IPS DF 6.9 (cell line): ENCODE measurements at regions not wholly inside any gene's neighbourhood (a gene's known extent, or its start where the extent isn't known, plus 50 kb on each side); places are given as distances from the start of the nearest gene placed in this dataset.
"Not testable (repeated sequence)": the region's sequence is repeated elsewhere in the genome, so short reads cannot be mapped to it uniquely, and the experiment has no call there.

Experiments used
- DNase-seq: peaks from one replicate; pipeline ENCODE4 v3.0.0-alpha.2; 2013; ENCODE audit warnings: low read depth, low spot score
- H3K27ac ChIP-seq: one replicate; pipeline ENCODE4 v1.5.1; 2013; ENCODE audit warnings: low read length, control low read depth
- H3K27me3 ChIP-seq: 2 replicates; pipeline ENCODE4 v1.6.1; 2013; ENCODE audit warnings: mild to moderate bottlenecking, low read length; ENCODE audit not compliant: control insufficient read depth, insufficient read depth
- H3K36me3 ChIP-seq: 2 replicates; pipeline ENCODE4 v1.6.1; 2013; ENCODE audit warnings: low read length; ENCODE audit not compliant: control insufficient read depth, insufficient read depth
- H3K4me1 ChIP-seq: 2 replicates; pipeline ENCODE4 v1.6.1; 2013; ENCODE audit warnings: low read length; ENCODE audit not compliant: control insufficient read depth, insufficient read depth
- H3K4me3 ChIP-seq: 2 replicates; pipeline ENCODE4 v1.5.1; 2013; ENCODE audit warnings: mild to moderate bottlenecking, low read length
- H3K9me3 ChIP-seq: 2 replicates; pipeline ENCODE4 v1.6.1; 2013; ENCODE audit warnings: low read length, inconsistent platforms; ENCODE audit not compliant: control insufficient read depth, insufficient read depth
- WGBS: extraction: QIAGEN DNeasy Blood & Tissue Kit; methylation state at CpG from one replicate; pipeline ENCODE4 v1.1.7; 2013; ENCODE audit warnings: mixed read lengths, missing lambda C conversion rate; ENCODE audit not compliant: insufficient read length, insufficient coverage; 5-methylcytosine and 5-hydroxymethylcytosine counted together

- no peak for DNase-seq
- H3K27me3 ChIP-seq: no peaks in the 10 kb centered on the region
- no peak overlapping the region for H3K4me3 ChIP-seq
- no CpG with 5 or more reads among the region's 1 CpG for WGBS
- no peak overlapping the region for H3K27ac ChIP-seq
- H3K36me3 ChIP-seq: no peaks in the 10 kb centered on the region
- H3K4me1 ChIP-seq: no peaks in the 10 kb centered on the region; the same call in 1 of the 2 replicates
- H3K9me3 ChIP-seq: no peaks in the 10 kb centered on the region
These were observed 128.2 kb downstream of the SLC7A11 start for GRCh38 chr4:138113819-138114400.

GRCh38 chr4:138112890-138113289 is 129.3 kb downstream of the SLC7A11 start:
- not testable (repeated sequence) for H3K4me1 ChIP-seq, H3K36me3 ChIP-seq, H3K27me3 ChIP-seq, H3K9me3 ChIP-seq, H3K27ac ChIP-seq, DNase-seq, H3K4me3 ChIP-seq
- no CpG with 5 or more reads among the region's 8 CpGs for WGBS

- H3K4me3 ChIP-seq: no peak overlapping the region
- no peak for DNase-seq
- no peaks in the 10 kb centered on the region for H3K36me3 ChIP-seq
- no CpG with 5 or more reads among the region's 2 CpGs for WGBS
- no peaks in the 10 kb centered on the region; the same call in 1 of the 2 replicates for H3K9me3 ChIP-seq
- H3K27ac ChIP-seq: no peak overlapping the region
- H3K4me1 ChIP-seq: no peaks in the 10 kb centered on the region; the same call in 1 of the 2 replicates
- H3K27me3 ChIP-seq: no peaks in the 10 kb centered on the region
These were observed 129.8 kb downstream of the SLC7A11 start for GRCh38 chr4:138112389-138112788.

GRCh38 chr4:138111462-138112000 is 130.6 kb downstream of the SLC7A11 start:
- no peak overlapping the region for H3K4me3 ChIP-seq
- H3K4me1 ChIP-seq: no peaks in the 10 kb centered on the region; the same call in 1 of the 2 replicates
- DNase-seq: no peak
- H3K36me3 ChIP-seq: no peaks in the 10 kb centered on the region
- no peaks in the 10 kb centered on the region; the same call in 1 of the 2 replicates for H3K9me3 ChIP-seq
- H3K27me3 ChIP-seq: no peaks in the 10 kb centered on the region
- no CpG with 5 or more reads among the region's 3 CpGs for WGBS
- H3K27ac ChIP-seq: no peak overlapping the region

- no peak for DNase-seq
- WGBS: no CpG with 5 or more reads among the region's 1 CpG
- H3K27ac ChIP-seq: no peak overlapping the region
These were observed 131.3 kb downstream of the SLC7A11 start for GRCh38 chr4:138110815-138111214.

GRCh38 chr4:138107023-138107422 is 135.1 kb downstream of the SLC7A11 start:
- Histone ChIP-seq H3K4me3 (no peak overlapping the region), H3K4me1 (no peaks in the 10 kb centered on the region; the same call in 1 of the 2 replicates), H3K9me3 (no peaks in the 10 kb centered on the region; the same call in 1 of the 2 replicates), H3K27me3 (no peaks in the 10 kb centered on the region), H3K36me3 (no peaks in the 10 kb centered on the region), H3K27ac (no peak overlapping the region)
- WGBS: no CpG with 5 or more reads among the region's 4 CpGs
- DNase-seq: no peak

More at GRCh38 chr4:138110815-138111214, 131.3 kb downstream of the SLC7A11 start:
- no peaks in the 10 kb centered on the region for H3K36me3 ChIP-seq
- H3K9me3 ChIP-seq: no peaks in the 10 kb centered on the region; the same call in 1 of the 2 replicates
- no peaks in the 10 kb centered on the region for H3K27me3 ChIP-seq
- H3K4me3 ChIP-seq: no peak overlapping the region
- H3K4me1 ChIP-seq: no peaks in the 10 kb centered on the region; the same call in 1 of the 2 replicates

GRCh38 chr4:138105331-138105730 is 136.8 kb downstream of the SLC7A11 start:
- Histone ChIP-seq H3K36me3 (no peaks in the 10 kb centered on the region), H3K4me1 (no peaks in the 10 kb centered on the region), H3K27ac (no peak overlapping the region), H3K27me3 (no peaks in the 10 kb centered on the region), H3K9me3 (no peaks in the 10 kb centered on the region; the same call in 1 of the 2 replicates), H3K4me3 (no peak overlapping the region)
- no CpG with 5 or more reads among the region's 4 CpGs for WGBS
- no peak for DNase-seq

GRCh38 chr4:138104284-138104680 is 137.9 kb downstream of the SLC7A11 start:
- Histone ChIP-seq H3K27me3 (no peaks in the 10 kb centered on the region), H3K36me3 (no peaks in the 10 kb centered on the region), H3K4me1 (no peaks in the 10 kb centered on the region), H3K4me3 (no peak overlapping the region), H3K9me3 (no peaks in the 10 kb centered on the region; the same call in 1 of the 2 replicates), H3K27ac (no peak overlapping the region)
- no CpG with 5 or more reads among the region's 6 CpGs for WGBS
- no peak for DNase-seq

GRCh38 chr4:138103597-138104283 is 138.4 kb downstream of the SLC7A11 start:
- no peak overlapping the region for H3K4me3 ChIP-seq

GRCh38 chr4:138099385-138099784 is 142.8 kb downstream of the SLC7A11 start:
- Histone ChIP-seq H3K4me1 (no peaks in the 10 kb centered on the region), H3K4me3 (no peak overlapping the region), H3K36me3 (no peaks in the 10 kb centered on the region), H3K9me3 (no peaks in the 10 kb centered on the region), H3K27me3 (no peaks in the 10 kb centered on the region), H3K27ac (no peak overlapping the region)
- no CpG with 5 or more reads among the region's 3 CpGs for WGBS
- no peak for DNase-seq

More at GRCh38 chr4:138103597-138104283, 138.4 kb downstream of the SLC7A11 start:
- Histone ChIP-seq H3K36me3 (no peaks in the 10 kb centered on the region), H3K4me1 (no peaks in the 10 kb centered on the region), H3K27ac (no peak overlapping the region), H3K27me3 (no peaks in the 10 kb centered on the region), H3K9me3 (no peaks in the 10 kb centered on the region; the same call in 1 of the 2 replicates)
- WGBS: no CpG with 5 or more reads among the region's 5 CpGs
- no peak for DNase-seq
